ENCODE measurements at regions not wholly inside any gene's neighbourhood (a gene's known extent, or its start where the extent isn't known, plus 50 kb on each side); places are given as distances from the start of the nearest gene placed in this dataset.

DNA sequence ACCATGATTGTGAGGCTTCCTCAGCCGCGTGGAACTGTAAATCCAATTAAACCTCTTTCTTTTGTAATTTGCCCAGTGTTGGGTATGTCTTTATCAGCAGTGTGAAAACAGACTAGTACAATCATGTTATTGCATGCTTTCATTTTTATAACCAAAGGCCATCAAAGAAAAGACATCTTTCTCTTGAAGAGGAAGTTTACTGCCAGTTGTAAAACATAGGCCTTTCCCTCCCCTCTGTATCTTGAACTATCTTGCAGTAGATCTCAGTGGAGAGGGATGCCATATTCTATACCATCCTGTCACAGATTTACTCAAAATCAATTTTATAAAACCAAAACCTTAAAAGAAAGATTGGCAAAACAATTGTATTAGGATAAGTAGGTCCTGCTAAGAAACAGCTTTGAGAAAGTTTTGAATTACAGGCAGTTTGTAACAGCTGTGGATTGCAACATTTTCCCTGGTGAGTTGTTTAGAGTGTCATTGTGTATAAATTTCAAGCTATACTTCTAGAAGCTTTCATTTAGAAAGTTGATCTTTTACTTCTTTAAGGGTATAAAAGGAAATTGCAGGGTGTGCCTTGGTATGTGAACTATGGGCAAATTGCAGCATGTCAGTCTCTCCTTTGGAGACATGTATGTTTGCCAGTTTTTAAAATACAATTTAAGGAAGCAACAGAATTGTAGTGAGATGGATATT lies 128.0 kb downstream of the ATP23 start:
- TF ChIP-seq, protein P1, sequence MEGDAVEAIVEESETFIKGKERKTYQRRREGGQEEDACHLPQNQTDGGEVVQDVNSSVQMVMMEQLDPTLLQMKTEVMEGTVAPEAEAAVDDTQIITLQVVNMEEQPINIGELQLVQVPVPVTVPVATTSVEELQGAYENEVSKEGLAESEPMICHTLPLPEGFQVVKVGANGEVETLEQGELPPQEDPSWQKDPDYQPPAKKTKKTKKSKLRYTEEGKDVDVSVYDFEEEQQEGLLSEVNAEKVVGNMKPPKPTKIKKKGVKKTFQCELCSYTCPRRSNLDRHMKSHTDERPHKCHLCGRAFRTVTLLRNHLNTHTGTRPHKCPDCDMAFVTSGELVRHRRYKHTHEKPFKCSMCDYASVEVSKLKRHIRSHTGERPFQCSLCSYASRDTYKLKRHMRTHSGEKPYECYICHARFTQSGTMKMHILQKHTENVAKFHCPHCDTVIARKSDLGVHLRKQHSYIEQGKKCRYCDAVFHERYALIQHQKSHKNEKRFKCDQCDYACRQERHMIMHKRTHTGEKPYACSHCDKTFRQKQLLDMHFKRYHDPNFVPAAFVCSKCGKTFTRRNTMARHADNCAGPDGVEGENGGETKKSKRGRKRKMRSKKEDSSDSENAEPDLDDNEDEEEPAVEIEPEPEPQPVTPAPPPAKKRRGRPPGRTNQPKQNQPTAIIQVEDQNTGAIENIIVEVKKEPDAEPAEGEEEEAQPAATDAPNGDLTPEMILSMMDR (IDR thresholded peaks at IDR 0.05; ENCODE audit: insufficient read depth, low read depth, low read length, missing control alignments) = no peak
- H3K4me3 ChIP-seq (ENCODE audit: low read depth, low read length) = no peak overlapping the region
- DNase-seq (ENCODE audit: low read depth) = no peak

DNA sequence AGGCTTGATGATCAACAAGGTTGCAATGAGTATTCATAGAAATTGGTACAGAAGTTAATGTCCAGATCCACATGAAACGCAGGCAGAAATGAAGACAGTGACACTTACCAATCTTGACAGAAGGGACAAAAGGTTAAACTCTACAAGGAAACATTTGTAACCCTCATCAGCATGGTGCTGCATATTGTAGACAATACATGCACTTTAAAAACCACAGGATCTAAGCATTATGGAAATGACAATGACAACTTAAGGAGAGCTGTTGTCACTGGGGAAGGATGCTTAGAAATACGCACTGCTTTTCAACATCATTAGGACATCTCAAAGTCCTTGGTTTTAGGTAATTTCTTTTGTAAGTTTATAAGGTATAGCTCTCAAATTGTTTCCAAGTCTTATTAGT lies 130.6 kb downstream of the ATP23 start:
- H3K4me3 ChIP-seq (ENCODE audit: low read depth, low read length) = no peak overlapping the region
- TF ChIP-seq, protein P1 (IDR thresholded peaks at IDR 0.05; ENCODE audit: insufficient read depth, low read depth, low read length, missing control alignments) = no peak
- no peak for DNase-seq (ENCODE audit: low read depth)

DNA sequence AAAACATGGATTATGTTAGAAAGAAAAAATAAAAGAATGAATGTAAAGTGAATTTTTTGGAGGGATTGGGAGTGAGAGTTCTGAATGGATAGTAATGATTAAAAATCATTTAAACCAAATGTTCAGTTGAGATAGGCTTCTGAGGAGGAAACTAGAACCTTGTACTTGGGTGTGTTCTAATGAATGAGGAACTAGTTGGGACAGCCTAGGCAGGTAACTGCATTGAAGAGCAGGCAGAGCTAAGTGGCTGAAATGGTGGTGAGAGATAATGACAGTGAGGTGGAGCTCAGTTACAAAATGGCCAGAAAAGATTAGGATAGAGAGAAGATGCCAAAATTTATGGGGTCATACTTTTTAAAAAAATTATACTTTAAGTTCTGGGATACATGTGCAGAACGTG lies 132.9 kb downstream of the ATP23 start:
- no peak for DNase-seq (ENCODE audit: low read depth)
- H3K4me3 ChIP-seq (ENCODE audit: low read depth, low read length) = no peak overlapping the region
- TF ChIP-seq, protein P1 (IDR thresholded peaks at IDR 0.05; ENCODE audit: insufficient read depth, low read depth, low read length, missing control alignments) = no peak

DNA sequence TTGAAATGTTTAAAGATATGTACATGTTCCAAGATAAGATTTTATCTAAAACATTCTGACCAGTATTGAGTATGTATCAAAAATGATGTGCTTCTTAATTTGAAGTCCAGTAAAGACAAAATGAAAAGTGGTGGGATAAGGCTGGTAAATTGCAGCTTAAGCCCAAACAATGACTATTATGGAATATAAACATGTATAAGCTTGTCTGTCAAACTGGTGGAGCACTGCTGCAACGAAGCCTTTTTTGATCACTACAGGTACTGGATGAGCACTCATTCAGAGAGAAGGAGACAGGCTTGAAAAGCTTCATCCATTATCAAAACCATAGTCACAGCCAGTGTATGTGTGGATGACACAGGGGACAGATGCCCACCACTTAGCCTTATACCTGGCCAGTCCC lies 138.4 kb downstream of the ATP23 start:
- H3K4me3 ChIP-seq (ENCODE audit: low read depth, low read length) = no peak overlapping the region
- DNase-seq (ENCODE audit: low read depth) = no peak
- TF ChIP-seq, protein P1 (IDR thresholded peaks at IDR 0.05; ENCODE audit: insufficient read depth, low read depth, low read length, missing control alignments) = no peak

DNA sequence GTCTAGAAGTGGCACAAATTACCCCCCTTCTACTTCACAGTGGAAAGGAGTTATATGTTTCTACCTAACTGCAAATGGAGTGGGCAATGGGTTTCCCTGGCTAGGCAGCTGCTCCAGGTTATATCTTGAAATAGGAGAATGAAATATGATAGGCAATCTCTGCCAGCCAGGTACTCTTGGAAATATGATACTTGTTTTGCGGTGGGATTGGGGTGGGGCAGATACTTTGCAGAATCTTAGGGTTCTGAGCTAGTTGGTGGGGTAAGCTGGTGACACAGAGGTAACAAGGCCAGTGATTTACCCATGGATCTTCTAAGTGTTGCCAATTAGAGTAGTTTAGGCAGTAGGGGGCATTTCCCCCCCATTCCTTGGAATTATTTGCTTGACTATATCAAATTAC lies 140.1 kb downstream of the ATP23 start:
- H3K4me3 ChIP-seq (ENCODE audit: low read depth, low read length) = no peak overlapping the region
- TF ChIP-seq, protein P1 (IDR thresholded peaks at IDR 0.05; ENCODE audit: insufficient read depth, low read depth, low read length, missing control alignments) = no peak
- DNase-seq (ENCODE audit: low read depth) = no peak

DNA sequence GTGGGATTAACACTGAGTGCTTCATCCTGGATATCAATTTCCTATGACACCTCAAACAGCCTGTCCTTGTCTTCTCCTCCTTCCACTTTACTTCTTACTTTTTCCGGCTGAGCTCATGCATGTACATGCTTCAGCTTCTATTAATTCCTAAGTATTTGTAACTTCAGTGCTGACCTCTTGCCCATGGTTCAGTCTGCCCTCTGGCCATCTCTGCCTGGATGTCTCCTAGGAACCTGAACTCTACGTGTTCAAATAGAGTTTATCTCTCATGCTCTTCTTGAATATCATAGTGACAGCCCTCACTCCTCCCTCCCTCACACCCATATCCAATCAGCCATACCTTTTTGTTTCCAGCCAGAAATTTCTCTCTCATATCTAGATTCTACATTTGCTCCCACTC lies 141.6 kb downstream of the ATP23 start:
- no peak overlapping the region for H3K4me3 ChIP-seq (ENCODE audit: low read depth, low read length)
- TF ChIP-seq, protein P1 (IDR thresholded peaks at IDR 0.05; ENCODE audit: insufficient read depth, low read depth, low read length, missing control alignments) = no peak

DNA sequence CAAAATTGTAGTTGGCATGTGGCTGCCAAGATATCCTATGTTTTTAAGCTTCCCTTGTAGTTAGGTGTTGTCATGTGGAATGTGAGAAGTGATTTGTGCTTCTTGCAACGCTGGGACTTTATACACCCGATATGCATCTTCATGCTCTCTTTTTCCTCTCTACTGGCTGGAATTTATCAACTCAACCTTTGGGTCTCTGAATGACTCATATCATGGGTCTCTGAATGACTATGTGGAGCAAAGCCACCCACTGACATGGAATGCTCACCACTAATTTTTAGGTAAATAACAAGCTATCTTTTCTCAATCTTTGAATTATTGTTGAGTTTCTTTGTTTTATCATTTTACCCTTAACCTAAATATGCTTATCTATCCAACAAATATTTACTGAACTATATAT lies 144.6 kb downstream of the ATP23 start:
- DNase-seq (ENCODE audit: low read depth) = no peak
- H3K4me3 ChIP-seq (ENCODE audit: low read depth, low read length) = no peak overlapping the region
- TF ChIP-seq, protein P1 (IDR thresholded peaks at IDR 0.05; ENCODE audit: insufficient read depth, low read depth, low read length, missing control alignments) = no peak

More for the DNA sequence above, 141.6 kb downstream of the ATP23 start:
- DNase-seq (ENCODE audit: low read depth) = no peak

Measured in GM12865 (cell line).